ENCODE measurements at regions not wholly inside any gene's neighbourhood (a gene's known extent, or its start where the extent isn't known, plus 50 kb on each side); places are given as distances from the start of the nearest gene placed in this dataset.

- ChIA-PET POLR2A (no interaction called here), CTCF (interaction anchor here (1.0 kb wide), 1 partner anchor 9 kb away, joined by 4 read pairs; no protein-coding TSS in a partner anchor)
- no peak for DNase-seq (ENCODE audit: extremely low spot score)
- no peak for TF ChIP-seq ELF4 (IDR thresholded peaks at IDR 0.05)
- no peak for TF ChIP-seq TARDBP (IDR thresholded peaks at IDR 0.05)
- TF ChIP-seq FOXM1 (IDR thresholded peaks at IDR 0.05; ENCODE audit: borderline replicate concordance) = no peak
Measured at GRCh38 chr2:21279525-21279924, 155.8 kb downstream of the TDRD15 start.

DNA sequence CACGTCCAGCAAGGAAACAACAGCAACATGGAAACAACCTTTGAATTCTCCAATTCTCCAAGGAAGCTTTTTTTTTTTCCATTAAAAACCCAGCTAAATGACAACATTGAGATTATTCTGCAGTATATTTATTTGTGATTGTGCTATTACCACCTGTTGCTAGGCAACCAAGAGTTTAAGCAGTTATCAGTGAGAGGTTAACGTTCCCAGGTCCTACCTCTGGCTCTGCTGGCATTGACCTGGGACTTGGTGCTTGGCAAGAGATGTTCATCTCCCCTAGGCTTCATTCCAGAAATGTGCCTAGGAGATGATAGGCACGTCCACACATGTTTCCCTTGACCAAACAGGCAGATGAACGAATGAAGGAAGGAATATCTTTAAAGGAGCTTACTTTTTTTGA is 157.0 kb downstream of the TDRD15 start:
- POLR2A ChIA-PET = no interaction called here
- CTCF ChIA-PET = no interaction called here
- no peak for DNase-seq (ENCODE audit: extremely low spot score)
- TF ChIP-seq ARNT (IDR thresholded peaks at IDR 0.05) (no peak), BHLHE40 (IDR thresholded peaks at IDR 0.05; ENCODE audit: borderline replicate concordance) (no peak), SP1 (IDR thresholded peaks at IDR 0.05) (no peak), FOXK2 (IDR thresholded peaks at IDR 0.05) (no peak), TARDBP (IDR thresholded peaks at IDR 0.05) (no peak), NFRKB (IDR thresholded peaks at IDR 0.05) (no peak), LEF1 (IDR thresholded peaks at IDR 0.05; ENCODE audit: borderline replicate concordance) (no peak), ELF4 (IDR thresholded peaks at IDR 0.05) (no peak), FOXM1 (IDR thresholded peaks at IDR 0.05; ENCODE audit: borderline replicate concordance) (no peak), HDGF (IDR thresholded peaks at IDR 0.05; ENCODE audit: borderline replicate concordance) (no peak), CTBP1 (IDR thresholded peaks at IDR 0.05; ENCODE audit: borderline replicate concordance) (no peak), ZNF384 (IDR thresholded peaks at IDR 0.05) (no peak), SUZ12 (IDR thresholded peaks at IDR 0.05) (no peak), L3MBTL2 (conservative IDR thresholded peaks at IDR 0.05) (no peak)

DNA sequence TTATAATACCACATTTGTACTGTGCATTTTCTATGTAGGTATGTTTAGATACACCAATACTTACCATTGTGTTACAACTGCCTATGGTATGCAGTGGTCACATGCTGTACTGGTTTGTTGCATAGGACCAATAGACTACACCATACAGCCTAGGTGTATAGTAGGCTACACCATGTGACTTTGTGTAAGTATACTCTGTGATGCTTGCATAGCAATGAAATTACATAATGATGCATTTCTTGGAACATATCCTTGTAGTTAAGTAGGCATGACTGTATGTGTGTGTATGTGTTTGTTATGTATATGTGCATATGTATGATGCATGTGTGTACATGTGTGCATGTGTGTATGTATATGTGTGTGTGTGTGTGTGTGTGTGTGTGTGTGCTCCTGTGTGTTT is 157.6 kb downstream of the TDRD15 start:
- no peak for DNase-seq (ENCODE audit: extremely low spot score)
- TF ChIP-seq TARDBP (IDR thresholded peaks at IDR 0.05) (no peak), CTBP1 (IDR thresholded peaks at IDR 0.05; ENCODE audit: borderline replicate concordance) (no peak), FOXK2 (IDR thresholded peaks at IDR 0.05) (no peak), PKNOX1 (IDR thresholded peaks at IDR 0.05) (no peak), FOXM1 (IDR thresholded peaks at IDR 0.05; ENCODE audit: borderline replicate concordance) (no peak), NFRKB (IDR thresholded peaks at IDR 0.05) (no peak), FOXA1 (IDR thresholded peaks at IDR 0.05) (no peak), LEF1 (IDR thresholded peaks at IDR 0.05; ENCODE audit: borderline replicate concordance) (no peak), L3MBTL2 (conservative IDR thresholded peaks at IDR 0.05) (no peak), ARNT (IDR thresholded peaks at IDR 0.05) (no peak), ELF4 (IDR thresholded peaks at IDR 0.05) (no peak), SP1 (IDR thresholded peaks at IDR 0.05) (no peak), HDGF (IDR thresholded peaks at IDR 0.05; ENCODE audit: borderline replicate concordance) (no peak), ZNF384 (IDR thresholded peaks at IDR 0.05) (no peak), SUZ12 (IDR thresholded peaks at IDR 0.05) (no peak), BHLHE40 (IDR thresholded peaks at IDR 0.05; ENCODE audit: borderline replicate concordance) (no peak)
- POLR2A ChIA-PET = no interaction called here
- CTCF ChIA-PET = no interaction called here

GRCh38 chr2:21281791-21282514 is 158.2 kb downstream of the TDRD15 start:
- CTCF ChIA-PET = no interaction called here
- no peak for DNase-seq (ENCODE audit: extremely low spot score)
- POLR2A ChIA-PET = no interaction called here
- TF ChIP-seq FOXK2 (IDR thresholded peaks at IDR 0.05) (no peak), CTBP1 (IDR thresholded peaks at IDR 0.05; ENCODE audit: borderline replicate concordance) (no peak), ELF4 (IDR thresholded peaks at IDR 0.05) (no peak), SP1 (IDR thresholded peaks at IDR 0.05) (no peak), LEF1 (IDR thresholded peaks at IDR 0.05; ENCODE audit: borderline replicate concordance) (no peak), PKNOX1 (IDR thresholded peaks at IDR 0.05) (no peak), TARDBP (IDR thresholded peaks at IDR 0.05) (no peak), ZNF384 (IDR thresholded peaks at IDR 0.05) (no peak), ARNT (IDR thresholded peaks at IDR 0.05) (no peak), HDGF (IDR thresholded peaks at IDR 0.05; ENCODE audit: borderline replicate concordance) (no peak)

DNA sequence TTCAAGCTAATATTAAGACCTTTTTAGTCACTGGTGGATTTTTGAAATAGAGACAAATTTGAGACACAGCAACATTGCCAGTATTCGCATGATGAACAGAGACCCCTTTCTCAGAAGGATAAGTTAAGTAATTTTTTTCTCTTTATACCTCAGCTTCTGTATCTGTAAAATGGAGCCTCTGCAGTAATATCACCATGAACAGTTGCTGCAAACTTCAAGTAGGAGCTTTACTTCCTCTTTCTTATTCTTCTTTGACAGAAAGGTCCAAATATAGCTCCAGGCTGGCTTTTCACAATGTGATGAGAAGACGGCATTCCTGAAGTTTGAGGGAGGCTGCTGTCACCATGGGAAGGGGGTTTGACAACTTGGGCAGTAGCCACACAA is 158.7 kb downstream of the TDRD15 start:
- CTCF ChIA-PET = no interaction called here
- POLR2A ChIA-PET = no interaction called here
- TF ChIP-seq HDGF (IDR thresholded peaks at IDR 0.05; ENCODE audit: borderline replicate concordance) (no peak), FOXA1 (IDR thresholded peaks at IDR 0.05) (no peak), PKNOX1 (IDR thresholded peaks at IDR 0.05) (no peak), BHLHE40 (IDR thresholded peaks at IDR 0.05; ENCODE audit: borderline replicate concordance) (no peak), L3MBTL2 (conservative IDR thresholded peaks at IDR 0.05) (no peak)
- no peak for DNase-seq (ENCODE audit: extremely low spot score)

GRCh38 chr2:21288299-21288698 is 164.5 kb downstream of the TDRD15 start:
- CTCF ChIA-PET = no interaction called here
- TF ChIP-seq ELF4 (IDR thresholded peaks at IDR 0.05) = no peak
- no peak for TF ChIP-seq FOXM1 (IDR thresholded peaks at IDR 0.05; ENCODE audit: borderline replicate concordance)
- POLR2A ChIA-PET = no interaction called here
- DNase-seq (ENCODE audit: extremely low spot score) = no peak
